ENCODE measurements at regions not wholly inside any gene's neighbourhood (a gene's known extent, or its start where the extent isn't known, plus 50 kb on each side); places are given as distances from the start of the nearest gene placed in this dataset.

GRCh38 chr4:96766359-96766758 lies 926.5 kb downstream of the PDHA2 start:
- H3K4me1 ChIP-seq (ENCODE audit: control insufficient read depth, low read length): no peaks in the 10 kb centered on the region
- no peak overlapping the region for H3K4me2 ChIP-seq (ENCODE audit: low read length)
- H4K20me1 ChIP-seq (ENCODE audit: control insufficient read depth, insufficient read depth, low read depth, low read length): no peaks in the 10 kb centered on the region
- H3K9me2 ChIP-seq (replicated peaks; ENCODE audit: control insufficient read depth, low read length): no peaks in the 10 kb centered on the region
- H3K9me3 ChIP-seq (ENCODE audit: control insufficient read depth, insufficient read depth, low read length): no peaks in the 10 kb centered on the region
- no peak for TF ChIP-seq EZH2phosphoT487 (IDR thresholded peaks at IDR 0.05; ENCODE audit: borderline replicate concordance, low read length)
- TF ChIP-seq CTCF (IDR thresholded peaks at IDR 0.05; ENCODE audit: low read depth, low read length, poor library complexity, severe bottlenecking): no peak
- no peak overlapping the region for H3K4me3 ChIP-seq (ENCODE audit: low read length)
- H3K36me3 ChIP-seq (ENCODE audit: control insufficient read depth, low read length): no peaks in the 10 kb centered on the region
- no peaks in the 10 kb centered on the region for H3K79me2 ChIP-seq (ENCODE audit: control insufficient read depth, low read length)
- no peak overlapping the region for H3K27ac ChIP-seq (ENCODE audit: low read depth, low read length)
- H3K27me3 ChIP-seq (ENCODE audit: control insufficient read depth, low read length): no peaks in the 10 kb centered on the region
- no peaks in the 10 kb centered on the region for H3F3A ChIP-seq (ENCODE audit: control insufficient read depth, insufficient read depth)

GRCh38 chr4:96767815-96768480 lies 928.1 kb downstream of the PDHA2 start:
- H3F3A ChIP-seq (ENCODE audit: control insufficient read depth, insufficient read depth): no peaks in the 10 kb centered on the region

GRCh38 chr4:96775501-96775900 lies 935.6 kb downstream of the PDHA2 start:
- Histone ChIP-seq H3K27ac (ENCODE audit: low read depth, low read length) (no peak overlapping the region), H3K9me3 (ENCODE audit: control insufficient read depth, insufficient read depth, low read length) (no peaks in the 10 kb centered on the region), H3K4me1 (ENCODE audit: control insufficient read depth, low read length) (no peaks in the 10 kb centered on the region)

More at GRCh38 chr4:96767815-96768480, 928.1 kb downstream of the PDHA2 start:
- Histone ChIP-seq H3K9me3 (ENCODE audit: control insufficient read depth, insufficient read depth, low read length) (no peaks in the 10 kb centered on the region), H3K4me1 (ENCODE audit: control insufficient read depth, low read length) (no peaks in the 10 kb centered on the region), H3K79me2 (ENCODE audit: control insufficient read depth, low read length) (no peaks in the 10 kb centered on the region), H4K20me1 (ENCODE audit: control insufficient read depth, insufficient read depth, low read depth, low read length) (no peaks in the 10 kb centered on the region), H3K4me2 (ENCODE audit: low read length) (no peak overlapping the region), H3K27me3 (ENCODE audit: control insufficient read depth, low read length) (no peaks in the 10 kb centered on the region), H3K9me2 (replicated peaks; ENCODE audit: control insufficient read depth, low read length) (no peaks in the 10 kb centered on the region), H3K36me3 (ENCODE audit: control insufficient read depth, low read length) (no peaks in the 10 kb centered on the region), H3K4me3 (ENCODE audit: low read length) (no peak overlapping the region), H3K27ac (ENCODE audit: low read depth, low read length) (no peak overlapping the region)
- no peak for TF ChIP-seq CTCF (IDR thresholded peaks at IDR 0.05; ENCODE audit: low read depth, low read length, poor library complexity, severe bottlenecking)
- TF ChIP-seq EZH2phosphoT487 (IDR thresholded peaks at IDR 0.05; ENCODE audit: borderline replicate concordance, low read length): no peak

More at GRCh38 chr4:96775501-96775900, 935.6 kb downstream of the PDHA2 start:
- no peak overlapping the region for H3K4me2 ChIP-seq (ENCODE audit: low read length)
- H3K27me3 ChIP-seq (ENCODE audit: control insufficient read depth, low read length): no peaks in the 10 kb centered on the region
- H3K4me3 ChIP-seq (ENCODE audit: low read length): no peak overlapping the region
- no peaks in the 10 kb centered on the region for H4K20me1 ChIP-seq (ENCODE audit: control insufficient read depth, insufficient read depth, low read depth, low read length)
- no peaks in the 10 kb centered on the region for H3K9me2 ChIP-seq (replicated peaks; ENCODE audit: control insufficient read depth, low read length)
- no peak for TF ChIP-seq EZH2phosphoT487 (IDR thresholded peaks at IDR 0.05; ENCODE audit: borderline replicate concordance, low read length)
- no peak for TF ChIP-seq CTCF (IDR thresholded peaks at IDR 0.05; ENCODE audit: low read depth, low read length, poor library complexity, severe bottlenecking)
- H3K79me2 ChIP-seq (ENCODE audit: control insufficient read depth, low read length): no peaks in the 10 kb centered on the region
- no peaks in the 10 kb centered on the region for H3F3A ChIP-seq (ENCODE audit: control insufficient read depth, insufficient read depth)
- H3K36me3 ChIP-seq (ENCODE audit: control insufficient read depth, low read length): no peaks in the 10 kb centered on the region

All from DOHH2 (cell line).